NT2/D1 (cell line): ENCODE measurements at regions not wholly inside any gene's neighbourhood (a gene's known extent, or its start where the extent isn't known, plus 50 kb on each side); places are given as distances from the start of the nearest gene placed in this dataset.

Source experiments
- SUZ12 ChIP-seq: IDR thresholded peaks from 2 replicates; pipeline ENCODE4 v1.6.1; 2011; ENCODE audit not compliant: insufficient read length, insufficient read depth; ENCODE audit errors: extremely low read depth
- YY1 ChIP-seq: IDR thresholded peaks from 2 replicates; pipeline ENCODE4 v1.6.1; 2011; ENCODE audit not compliant: insufficient read length, insufficient read depth
- ZNF274 ChIP-seq: IDR thresholded peaks from 2 replicates; pipeline ENCODE4 v1.6.1; 2011; ENCODE audit warnings: mild to moderate bottlenecking, low read depth, low read length

DNA sequence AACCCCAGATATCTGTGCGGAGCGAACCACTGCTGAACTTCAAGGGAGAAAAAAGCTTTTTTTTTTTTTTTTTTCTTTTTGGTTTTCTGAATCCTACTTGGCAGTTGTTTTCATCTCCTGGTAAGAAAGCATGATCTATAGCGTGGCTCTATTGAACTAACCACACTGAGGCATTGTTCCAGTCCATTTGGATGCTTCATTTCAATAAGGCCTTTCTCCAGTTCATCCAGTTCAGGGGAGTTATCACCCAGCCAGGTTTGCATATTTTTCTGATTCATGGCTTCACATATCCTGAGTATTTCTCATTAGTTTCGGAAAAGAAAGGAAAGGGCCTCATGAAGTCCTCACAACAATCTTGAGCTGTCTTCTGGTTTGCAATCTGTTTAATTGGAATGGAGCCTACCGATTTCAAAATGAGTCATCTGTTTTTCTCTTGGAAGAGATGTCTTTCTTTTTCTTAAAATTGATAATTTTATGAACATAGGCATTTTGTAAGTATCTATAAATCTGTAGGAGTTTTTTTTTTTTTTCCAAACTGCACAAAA is 93.1 kb upstream of the STEAP4 start:
- TF ChIP-seq ZNF274 (no peak), YY1 (no peak), SUZ12 (no peak)
